ENCODE measurements at regions not wholly inside any gene's neighbourhood (a gene's known extent, or its start where the extent isn't known, plus 50 kb on each side); places are given as distances from the start of the nearest gene placed in this dataset.
"Not testable (repeated sequence)": the region's sequence is repeated elsewhere in the genome, so short reads cannot be mapped to it uniquely, and the experiment has no call there.

DNA sequence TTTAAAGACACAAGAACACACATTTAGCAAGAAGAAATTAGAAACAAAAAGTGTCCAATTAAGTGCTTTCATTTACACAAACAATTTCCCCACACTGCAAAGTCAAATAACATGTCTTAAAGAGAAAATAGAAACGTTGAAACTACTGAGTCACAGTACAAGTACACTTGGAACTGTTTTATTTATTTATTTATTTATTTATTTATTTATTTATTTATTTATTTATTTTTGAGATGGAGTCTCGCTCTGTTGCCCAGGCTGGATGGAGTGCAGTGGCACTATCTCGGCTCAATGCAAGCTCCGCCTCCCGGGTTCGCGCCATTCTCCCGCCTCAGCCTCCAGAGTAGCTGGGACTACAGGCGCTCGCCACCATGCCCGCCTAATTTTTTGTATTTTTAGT is 363.9 kb downstream of the MRPS30 start:
- TF ChIP-seq EZH2 (optimal IDR thresholded peaks at IDR 0.05; ENCODE audit: low read depth, low read length); EZH2phosphoT487 (IDR thresholded peaks at IDR 0.05; ENCODE audit: low read length): not testable (repeated sequence)
- TF ChIP-seq, protein P1, sequence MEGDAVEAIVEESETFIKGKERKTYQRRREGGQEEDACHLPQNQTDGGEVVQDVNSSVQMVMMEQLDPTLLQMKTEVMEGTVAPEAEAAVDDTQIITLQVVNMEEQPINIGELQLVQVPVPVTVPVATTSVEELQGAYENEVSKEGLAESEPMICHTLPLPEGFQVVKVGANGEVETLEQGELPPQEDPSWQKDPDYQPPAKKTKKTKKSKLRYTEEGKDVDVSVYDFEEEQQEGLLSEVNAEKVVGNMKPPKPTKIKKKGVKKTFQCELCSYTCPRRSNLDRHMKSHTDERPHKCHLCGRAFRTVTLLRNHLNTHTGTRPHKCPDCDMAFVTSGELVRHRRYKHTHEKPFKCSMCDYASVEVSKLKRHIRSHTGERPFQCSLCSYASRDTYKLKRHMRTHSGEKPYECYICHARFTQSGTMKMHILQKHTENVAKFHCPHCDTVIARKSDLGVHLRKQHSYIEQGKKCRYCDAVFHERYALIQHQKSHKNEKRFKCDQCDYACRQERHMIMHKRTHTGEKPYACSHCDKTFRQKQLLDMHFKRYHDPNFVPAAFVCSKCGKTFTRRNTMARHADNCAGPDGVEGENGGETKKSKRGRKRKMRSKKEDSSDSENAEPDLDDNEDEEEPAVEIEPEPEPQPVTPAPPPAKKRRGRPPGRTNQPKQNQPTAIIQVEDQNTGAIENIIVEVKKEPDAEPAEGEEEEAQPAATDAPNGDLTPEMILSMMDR (IDR thresholded peaks at IDR 0.05; ENCODE audit: low read length): not testable (repeated sequence)

Measured in MM.1S (cell line).